SU-DHL-6 (cell line): ENCODE measurements at regions not wholly inside any gene's neighbourhood (a gene's known extent, or its start where the extent isn't known, plus 50 kb on each side); places are given as distances from the start of the nearest gene placed in this dataset.

Source experiments
- CTCF ChIP-seq: fragments of 200-600 bp; sonication (generic); IDR thresholded peaks from one replicate; pipeline ENCODE4 v1.5.1; 2017; ENCODE audit warnings: antibody characterized with exemption, mild to moderate bottlenecking, low read length, moderate library complexity; ENCODE audit not compliant: insufficient read depth, poor library complexity, severe bottlenecking
- EZH2phosphoT487 ChIP-seq: fragments of 200-600 bp; sonication (generic), shearing (Covaris generic); conservative IDR thresholded peaks from 2 replicates; pipeline ENCODE4 v1.6.1; 2018; ENCODE audit warnings: mild to moderate bottlenecking, antibody characterized with exemption, low read length, moderate library complexity, mixed read lengths

GRCh38 chr6:74273541-74273940 is 577.5 kb downstream of the CD109 start:
- no peak for TF ChIP-seq CTCF
- no peak for TF ChIP-seq EZH2phosphoT487
